RWPE1 (cell line): ENCODE measurements at regions not wholly inside any gene's neighbourhood (a gene's known extent, or its start where the extent isn't known, plus 50 kb on each side); places are given as distances from the start of the nearest gene placed in this dataset.

Experiments
- CTCF ChIA-PET: fragments of 350-600 bp; sonication (Branson Sonifier 250); formaldehyde crosslinking; extraction: SDS; loops from one replicate; lab custom pipeline; 2021; lab: Yijun Ruan, JAX
- POLR2A ChIA-PET: fragments of 400-600 bp; formaldehyde crosslinking; extraction: SDS; loops from one replicate; lab custom pipeline; 2020; ENCODE audit warnings: antibody characterized with exemption; ENCODE audit not compliant: low non-redundant PET; lab: Yijun Ruan, JAX
- DNase-seq: peaks from one replicate; pipeline ENCODE4 v3.0.0; 2012; ENCODE audit warnings: low spot score
- H3K27ac ChIP-seq: fragments of 450-650 bp; 2 replicates; pipeline ENCODE4 v1.5.1; 2017
- CTCF ChIP-seq: fragments of 450-650 bp; conservative IDR thresholded peaks from 2 replicates; pipeline ENCODE4 v1.5.1; 2017; ENCODE audit warnings: low read depth, mild to moderate bottlenecking

DNA sequence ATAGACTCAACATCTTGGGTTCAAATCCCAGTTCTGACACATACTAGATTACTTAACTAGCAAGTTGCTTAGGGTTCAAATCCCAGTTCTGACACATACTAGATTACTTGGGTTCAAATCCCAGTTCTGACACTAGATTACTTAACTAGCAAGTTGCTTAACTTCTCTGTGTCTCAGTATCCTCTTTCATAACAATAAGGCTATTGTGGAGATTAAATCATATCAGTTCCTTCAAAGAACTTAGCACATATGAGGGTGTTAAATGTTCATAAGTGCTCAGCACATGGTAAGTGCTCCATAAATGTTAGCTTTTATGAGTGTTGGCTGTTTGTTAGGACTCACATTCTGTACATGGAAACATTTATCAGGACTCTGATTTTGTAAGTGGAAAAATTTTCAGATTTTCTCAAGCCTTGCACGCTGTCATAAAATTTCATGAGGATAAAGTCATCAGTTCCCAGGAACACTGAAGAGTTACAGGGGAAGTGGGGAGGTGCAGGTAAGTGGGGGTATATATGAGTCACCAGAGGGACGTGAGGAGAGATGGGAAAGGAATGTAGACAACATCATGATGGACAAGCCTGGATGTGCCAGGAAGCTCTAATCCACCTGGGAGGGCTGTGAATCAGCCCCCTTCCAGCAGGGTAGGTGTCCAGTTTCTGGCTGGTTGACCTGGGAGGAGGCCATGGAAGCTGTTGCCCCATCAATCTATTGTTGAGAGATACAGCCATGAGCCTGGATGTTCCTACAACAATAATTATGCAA is 532.2 kb upstream of the WWC1 start:
- ChIA-PET CTCF (interaction anchor here (0.6 to 0.9 kb wide), 2 partner anchors 16 to 187 kb away, joined by 3 to 4 read pairs; no protein-coding TSS in a partner anchor), POLR2A (interaction anchor here (0.5 kb wide), 1 partner anchor 196 kb away, joined by 3 read pairs; no protein-coding TSS in a partner anchor)
- TF ChIP-seq CTCF = no peak
- peak; percentile 100 for DNase-seq
- H3K27ac ChIP-seq = peak overlapping the region; percentile 81

DNA sequence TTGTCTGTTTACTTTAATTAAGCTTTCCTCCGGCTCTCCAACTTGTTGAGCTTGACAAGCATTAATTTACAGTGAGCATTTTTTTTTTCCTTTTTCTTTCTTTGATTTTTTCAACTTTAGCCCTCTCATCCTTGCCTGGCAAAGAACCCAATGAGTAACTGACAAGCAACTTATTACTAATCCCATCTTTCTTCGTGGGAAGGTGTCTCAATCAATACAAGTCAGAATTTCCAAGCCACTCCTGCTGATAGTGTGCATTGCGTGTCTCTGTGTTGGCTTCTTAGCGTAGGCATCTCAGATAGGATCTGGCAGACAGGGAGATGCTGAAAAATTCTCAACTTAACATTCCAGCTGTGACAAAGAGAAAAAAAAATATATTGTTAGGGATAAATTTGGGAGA is 527.7 kb upstream of the WWC1 start:
- no peak for TF ChIP-seq CTCF
- ChIA-PET CTCF (interaction anchor here (0.6 to 1.4 kb wide), 4 partner anchors 12 to 65 kb away, joined by 3 to 7 read pairs (median 5); no protein-coding TSS in a partner anchor), POLR2A (no interaction called here)
- H3K27ac ChIP-seq = no peak overlapping the region
- peak; percentile 45 for DNase-seq

DNA sequence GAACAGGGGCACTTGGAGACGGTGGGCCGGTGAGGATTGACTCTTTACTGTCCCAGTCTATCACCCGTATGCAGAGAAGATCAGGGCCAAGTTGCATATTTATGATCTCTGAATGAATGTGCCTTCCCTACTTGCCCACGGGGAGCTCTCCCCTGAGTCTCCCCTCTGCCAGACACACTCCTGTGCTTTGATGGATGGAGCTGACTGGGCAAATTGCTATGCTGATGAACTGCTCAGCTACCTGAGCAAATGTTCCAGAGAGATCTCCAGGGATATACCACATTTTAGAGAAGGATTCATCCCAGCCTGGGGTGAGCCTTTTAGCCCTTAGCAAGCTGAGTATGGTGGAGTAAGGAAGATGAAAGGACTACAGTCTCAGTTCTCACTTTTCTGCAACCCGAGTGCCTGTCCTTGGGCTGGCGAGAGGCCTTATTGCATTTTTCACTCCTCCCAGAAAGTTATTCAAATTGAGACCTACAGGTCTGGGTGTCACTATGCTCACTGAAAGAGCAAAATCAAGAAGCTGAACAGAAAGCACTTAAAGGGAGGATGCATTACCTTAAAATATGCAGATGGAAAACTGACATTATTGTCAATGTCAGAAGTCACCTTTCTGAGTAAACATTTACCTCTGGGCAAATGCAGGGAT is 526.7 kb upstream of the WWC1 start:
- no peak for DNase-seq
- ChIA-PET POLR2A (no interaction called here), CTCF (interaction anchor here (0.6 to 1.0 kb wide), 4 partner anchors 64 to 1302 kb away, joined by 3 read pairs; no protein-coding TSS in a partner anchor)
- no peak for TF ChIP-seq CTCF
- H3K27ac ChIP-seq = peak overlapping the region; percentile 50

- DNase-seq = no peak
- no peak overlapping the region for H3K27ac ChIP-seq
- TF ChIP-seq CTCF = no peak
- ChIA-PET POLR2A (no interaction called here), CTCF (interaction anchor here (0.6 to 1.0 kb wide), 2 partner anchors 255 to 1303 kb away, joined by 3 read pairs; no protein-coding TSS in a partner anchor)
Observed at GRCh38 chr5:167765352-167765751, 526.1 kb upstream of the WWC1 start.

DNA sequence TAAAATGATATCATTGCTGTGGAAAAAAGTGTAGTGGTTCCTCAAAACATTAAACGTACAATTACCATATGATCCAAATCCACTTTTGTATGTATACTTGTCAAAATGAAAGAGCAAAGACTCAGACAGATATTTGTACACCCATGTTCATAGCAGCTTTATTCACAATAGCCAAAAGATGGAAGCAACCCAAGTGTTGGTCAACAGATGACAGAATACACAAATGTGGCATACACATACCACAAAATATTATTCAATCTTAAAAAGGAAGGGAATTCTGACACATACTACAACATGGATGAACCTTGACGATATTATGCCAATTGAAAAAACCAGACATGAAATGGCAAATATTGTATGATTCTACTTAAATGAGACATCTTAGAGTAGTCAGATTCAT is 524.5 kb upstream of the WWC1 start:
- CTCF ChIA-PET = no interaction called here
- DNase-seq = no peak
- no peak for TF ChIP-seq CTCF
- POLR2A ChIA-PET = no interaction called here
- H3K27ac ChIP-seq = no peak overlapping the region

- no peak for DNase-seq
- ChIA-PET POLR2A (no interaction called here), CTCF (interaction anchor here (0.6 kb wide), 1 partner anchor 41 kb away, joined by 3 read pairs; no protein-coding TSS in a partner anchor)
- no peak for TF ChIP-seq CTCF
- H3K27ac ChIP-seq = no peak overlapping the region
Observed at GRCh38 chr5:167767795-167768194, 523.6 kb upstream of the WWC1 start.
